Panc1 (cell line): ENCODE measurements at regions not wholly inside any gene's neighbourhood (a gene's known extent, or its start where the extent isn't known, plus 50 kb on each side); places are given as distances from the start of the nearest gene placed in this dataset.

Experiments used
- CTCF ChIP-seq: fragments of 450-650 bp; IDR thresholded peaks from 2 replicates; pipeline ENCODE4 v1.5.1; 2017; ENCODE audit warnings: mild to moderate bottlenecking
- POLR2AphosphoS5 ChIP-seq: IDR thresholded peaks from 2 replicates; pipeline ENCODE4 v1.6.1; 2012; ENCODE audit warnings: mild to moderate bottlenecking, low read depth, low read length, moderate library complexity

DNA sequence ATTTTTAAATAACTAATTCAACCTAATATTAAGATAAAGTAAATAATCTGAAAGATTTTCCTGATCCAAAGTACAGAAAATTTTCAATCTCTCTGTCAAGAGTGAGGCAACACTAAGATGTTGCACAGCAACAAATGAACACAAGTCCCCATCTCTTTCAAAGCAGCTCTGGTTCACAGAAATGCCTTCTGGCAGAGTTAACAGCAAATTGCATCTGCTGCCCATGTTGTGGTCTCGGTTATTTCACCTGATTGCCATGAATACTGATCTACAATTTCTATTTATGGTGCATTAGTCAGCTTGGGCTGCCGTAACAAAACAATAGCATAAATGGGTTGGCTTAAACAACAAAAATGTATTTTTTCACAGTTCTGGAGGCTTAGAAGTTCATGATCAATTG, 167.3 kb downstream of the BCHE start:
- TF ChIP-seq CTCF (no peak), POLR2AphosphoS5 (no peak)
